Neural cell (in vitro differentiated cells): ENCODE measurements at regions not wholly inside any gene's neighbourhood (a gene's known extent, or its start where the extent isn't known, plus 50 kb on each side); places are given as distances from the start of the nearest gene placed in this dataset.

Source experiments
- EP300 ChIP-seq: fragments of 450-650 bp; conservative IDR thresholded peaks from 2 replicates; pipeline ENCODE4 v1.6.1; 2014; ENCODE audit warnings: antibody characterized with exemption, mild to moderate bottlenecking, moderate library complexity; ENCODE audit not compliant: poor library complexity, severe bottlenecking
- POLR2AphosphoS5 ChIP-seq: IDR thresholded peaks from 2 replicates; pipeline ENCODE4 v1.6.1; 2012
- SMC3 ChIP-seq: fragments of 450-650 bp; conservative IDR thresholded peaks from 2 replicates; pipeline ENCODE4 v1.6.1; 2014; ENCODE audit warnings: antibody characterized with exemption, mild to moderate bottlenecking, moderate library complexity; ENCODE audit not compliant: poor library complexity
- TAF1 ChIP-seq: IDR thresholded peaks from 2 replicates; pipeline ENCODE4 v1.6.1; 2012; ENCODE audit warnings: low read depth
- TF ChIP-seq, protein P1 (sequence below): fragments of 450-650 bp; IDR thresholded peaks from 2 replicates; pipeline ENCODE4 v1.5.1; 2014; ENCODE audit warnings: antibody characterized with exemption, mild to moderate bottlenecking, moderate library complexity; ENCODE audit not compliant: poor library complexity, severe bottlenecking

DNA sequence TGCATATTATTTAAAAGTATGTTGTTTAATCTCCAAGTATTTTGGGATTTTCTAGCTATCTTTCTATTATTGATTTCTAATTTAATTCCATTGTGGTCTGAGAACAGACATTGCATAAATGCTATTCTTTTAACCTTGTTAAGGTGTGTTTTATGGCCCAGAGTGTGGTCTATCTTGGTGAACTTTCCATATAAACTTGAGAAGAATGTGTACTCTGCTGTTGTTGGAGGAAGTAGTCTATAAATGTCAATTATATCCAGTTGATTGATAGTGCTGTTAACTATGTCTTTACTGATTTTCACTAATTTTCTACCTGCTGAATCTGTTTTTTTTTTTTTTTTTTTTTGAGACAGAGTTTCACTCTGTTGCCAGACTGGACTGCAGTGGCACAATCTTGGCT, 180.9 kb downstream of the ZNF621 start:
- TF ChIP-seq, protein P1, sequence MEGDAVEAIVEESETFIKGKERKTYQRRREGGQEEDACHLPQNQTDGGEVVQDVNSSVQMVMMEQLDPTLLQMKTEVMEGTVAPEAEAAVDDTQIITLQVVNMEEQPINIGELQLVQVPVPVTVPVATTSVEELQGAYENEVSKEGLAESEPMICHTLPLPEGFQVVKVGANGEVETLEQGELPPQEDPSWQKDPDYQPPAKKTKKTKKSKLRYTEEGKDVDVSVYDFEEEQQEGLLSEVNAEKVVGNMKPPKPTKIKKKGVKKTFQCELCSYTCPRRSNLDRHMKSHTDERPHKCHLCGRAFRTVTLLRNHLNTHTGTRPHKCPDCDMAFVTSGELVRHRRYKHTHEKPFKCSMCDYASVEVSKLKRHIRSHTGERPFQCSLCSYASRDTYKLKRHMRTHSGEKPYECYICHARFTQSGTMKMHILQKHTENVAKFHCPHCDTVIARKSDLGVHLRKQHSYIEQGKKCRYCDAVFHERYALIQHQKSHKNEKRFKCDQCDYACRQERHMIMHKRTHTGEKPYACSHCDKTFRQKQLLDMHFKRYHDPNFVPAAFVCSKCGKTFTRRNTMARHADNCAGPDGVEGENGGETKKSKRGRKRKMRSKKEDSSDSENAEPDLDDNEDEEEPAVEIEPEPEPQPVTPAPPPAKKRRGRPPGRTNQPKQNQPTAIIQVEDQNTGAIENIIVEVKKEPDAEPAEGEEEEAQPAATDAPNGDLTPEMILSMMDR, result no peak
- TF ChIP-seq EP300, result no peak
- TF ChIP-seq SMC3, result no peak
- TF ChIP-seq POLR2AphosphoS5, result no peak
- TF ChIP-seq TAF1, result no peak
